Panc1 (cell line): ENCODE measurements at regions not wholly inside any gene's neighbourhood (a gene's known extent, or its start where the extent isn't known, plus 50 kb on each side); places are given as distances from the start of the nearest gene placed in this dataset.

Source experiments
- ATAC-seq: fragments of 200-7000 bp; cut with Tn5 transposase; 2 replicates; pipeline ENCODE4 v1.9.1; 2020; ENCODE audit warnings: mild to moderate bottlenecking, moderate library complexity
- BruUV-seq: library from RNA; stranded (reverse); fragments of 400-500 nt; replicated peaks from 2 replicates; lab custom pipeline; 2021; lab: Mats Ljungman, UMichigan
- CTCF ChIA-PET: fragments of 300-600 bp; sonication (Branson Sonifier 250); formaldehyde crosslinking; loops from one replicate; lab custom pipeline; 2022; ENCODE audit warnings: antibody characterized with exemption; lab: Charles Lee
- POLR2A ChIA-PET: fragments of 300-600 bp; sonication (Branson Sonifier 250); formaldehyde crosslinking; loops from one replicate; lab custom pipeline; 2022; ENCODE audit warnings: antibody characterized with exemption; lab: Charles Lee
- DNase-seq: peaks from one replicate; pipeline ENCODE4 v3.0.0-alpha.2; 2010; ENCODE audit warnings: low read depth, low spot score
- H3K27ac ChIP-seq: 2 replicates; pipeline ENCODE4 v1.5.1; 2011; ENCODE audit warnings: mild to moderate bottlenecking, low read length, inconsistent platforms
- H3K27me3 ChIP-seq: fragments of 200-500 bp; sonication (Bioruptor generic); 2 replicates; pipeline ENCODE4 v1.6.0; 2014; ENCODE audit warnings: low read length, inconsistent platforms; ENCODE audit not compliant: control insufficient read depth, insufficient read depth
- H3K36me3 ChIP-seq: fragments of 200-500 bp; sonication (Bioruptor generic); 2 replicates; pipeline ENCODE4 v1.5.1; 2014; ENCODE audit warnings: inconsistent platforms, mild to moderate bottlenecking, low read length, moderate library complexity; ENCODE audit not compliant: control insufficient read depth, insufficient read depth
- H3K4me1 ChIP-seq: 2 replicates; pipeline ENCODE4 v1.5.1; 2011; ENCODE audit warnings: inconsistent platforms, mild to moderate bottlenecking, low read length, moderate library complexity; ENCODE audit not compliant: control insufficient read depth, insufficient read depth
- H3K4me3 ChIP-seq, 2 experiments: 2 replicates each; pipeline ENCODE4 v1.5.1; 2011 to 2012; ENCODE audit warnings: low read depth in 2 of 2, low read length in 2 of 2, mild to moderate bottlenecking in 2 of 2, inconsistent platforms in 1 of 2, moderate library complexity in 1 of 2
- H3K9me3 ChIP-seq: fragments of 200-500 bp; sonication (Bioruptor generic); 2 replicates; pipeline ENCODE4 v1.5.1; 2014; ENCODE audit warnings: low read depth, mild to moderate bottlenecking, inconsistent platforms, low read length, moderate library complexity; ENCODE audit not compliant: control insufficient read depth, insufficient read depth
- POLR2AphosphoS5 ChIP-seq: IDR thresholded peaks from 2 replicates; pipeline ENCODE4 v1.6.1; 2012; ENCODE audit warnings: mild to moderate bottlenecking, low read depth, low read length, moderate library complexity
- TCF7L2 ChIP-seq: IDR thresholded peaks from 2 replicates; pipeline ENCODE4 v1.6.1; 2011; ENCODE audit warnings: mild to moderate bottlenecking, low read depth, low read length, inconsistent platforms
- in situ Hi-C: cut with HindIII; loops from 2 replicates; pipeline ENCODE4 v1.10.0; 2016; ENCODE audit warnings: low sequenced_read_pairs, low pct_unique_long_range_greater_than_20kb
- intact Hi-C: fragments of 100-400 bp; cut with micrococcal nuclease; formaldehyde crosslinking; loops from one replicate; pipeline ENCODE4 v1.10.0; 2022; ENCODE audit not compliant: unreplicated experiment
- TF ChIP-seq, protein P1 (sequence below): fragments of 450-650 bp; IDR thresholded peaks from 2 replicates; pipeline ENCODE4 v1.5.1; 2017; ENCODE audit warnings: mild to moderate bottlenecking
- TF ChIP-seq, protein P2 (sequence below), 2 experiments: IDR thresholded peaks; 2 replicates each; pipeline ENCODE4 v1.6.1; 2011 to 2012; ENCODE audit warnings: low read depth in 2 of 2, control low read depth in 1 of 2, low read length in 1 of 2, mild to moderate bottlenecking in 1 of 2, moderate library complexity in 1 of 2; ENCODE audit not compliant: insufficient read depth in 1 of 2

DNA sequence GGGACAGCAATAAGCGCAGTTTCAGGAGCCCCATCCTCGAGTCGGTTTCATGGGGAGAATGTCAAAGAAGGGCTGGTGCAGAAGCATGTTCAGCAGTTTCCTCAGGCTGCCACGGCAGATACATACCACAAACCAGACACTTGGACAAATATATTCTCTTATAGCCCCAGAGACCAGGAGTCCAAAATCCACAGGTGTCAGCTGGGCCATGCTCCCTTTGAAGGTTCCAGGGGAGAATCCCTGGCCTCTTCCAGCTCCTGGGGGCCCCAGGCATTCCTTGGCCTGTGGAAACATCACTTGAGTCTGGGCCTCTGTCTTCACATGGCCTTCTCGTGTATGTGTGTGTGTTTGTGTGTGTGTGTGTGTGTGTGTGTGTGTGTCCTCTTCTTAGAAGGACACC, 164.1 kb downstream of the UQCRFS1 start:
- intact Hi-C loops: no loop called here
- CTCF ChIA-PET: no interaction called here

GRCh38 chr19:29045679-29046254, 167.2 kb downstream of the UQCRFS1 start:
- no TSS peak for BruUV-seq
- intact Hi-C loops: no loop called here
- no peak for ATAC-seq

More for the DNA sequence above, 164.1 kb downstream of the UQCRFS1 start:
- H3K9me3 ChIP-seq: no peaks in the 10 kb centered on the region
- H3K36me3 ChIP-seq: no peaks in the 10 kb centered on the region
- no TSS peak for BruUV-seq
- no peak for DNase-seq
- POLR2A ChIA-PET: no interaction called here
- H3K4me3 ChIP-seq: no peak overlapping the region
- TF ChIP-seq, protein P1, sequence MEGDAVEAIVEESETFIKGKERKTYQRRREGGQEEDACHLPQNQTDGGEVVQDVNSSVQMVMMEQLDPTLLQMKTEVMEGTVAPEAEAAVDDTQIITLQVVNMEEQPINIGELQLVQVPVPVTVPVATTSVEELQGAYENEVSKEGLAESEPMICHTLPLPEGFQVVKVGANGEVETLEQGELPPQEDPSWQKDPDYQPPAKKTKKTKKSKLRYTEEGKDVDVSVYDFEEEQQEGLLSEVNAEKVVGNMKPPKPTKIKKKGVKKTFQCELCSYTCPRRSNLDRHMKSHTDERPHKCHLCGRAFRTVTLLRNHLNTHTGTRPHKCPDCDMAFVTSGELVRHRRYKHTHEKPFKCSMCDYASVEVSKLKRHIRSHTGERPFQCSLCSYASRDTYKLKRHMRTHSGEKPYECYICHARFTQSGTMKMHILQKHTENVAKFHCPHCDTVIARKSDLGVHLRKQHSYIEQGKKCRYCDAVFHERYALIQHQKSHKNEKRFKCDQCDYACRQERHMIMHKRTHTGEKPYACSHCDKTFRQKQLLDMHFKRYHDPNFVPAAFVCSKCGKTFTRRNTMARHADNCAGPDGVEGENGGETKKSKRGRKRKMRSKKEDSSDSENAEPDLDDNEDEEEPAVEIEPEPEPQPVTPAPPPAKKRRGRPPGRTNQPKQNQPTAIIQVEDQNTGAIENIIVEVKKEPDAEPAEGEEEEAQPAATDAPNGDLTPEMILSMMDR: no peak
- TF ChIP-seq TCF7L2: no peak
- no peaks in the 10 kb centered on the region for H3K4me1 ChIP-seq
- in situ Hi-C loops: no loop called here
- no peak overlapping the region for H3K27ac ChIP-seq
- ATAC-seq: no peak
- no peaks in the 10 kb centered on the region for H3K27me3 ChIP-seq

More at GRCh38 chr19:29045679-29046254, 167.2 kb downstream of the UQCRFS1 start:
- TF ChIP-seq POLR2AphosphoS5: no peak
- TF ChIP-seq, protein P2, sequence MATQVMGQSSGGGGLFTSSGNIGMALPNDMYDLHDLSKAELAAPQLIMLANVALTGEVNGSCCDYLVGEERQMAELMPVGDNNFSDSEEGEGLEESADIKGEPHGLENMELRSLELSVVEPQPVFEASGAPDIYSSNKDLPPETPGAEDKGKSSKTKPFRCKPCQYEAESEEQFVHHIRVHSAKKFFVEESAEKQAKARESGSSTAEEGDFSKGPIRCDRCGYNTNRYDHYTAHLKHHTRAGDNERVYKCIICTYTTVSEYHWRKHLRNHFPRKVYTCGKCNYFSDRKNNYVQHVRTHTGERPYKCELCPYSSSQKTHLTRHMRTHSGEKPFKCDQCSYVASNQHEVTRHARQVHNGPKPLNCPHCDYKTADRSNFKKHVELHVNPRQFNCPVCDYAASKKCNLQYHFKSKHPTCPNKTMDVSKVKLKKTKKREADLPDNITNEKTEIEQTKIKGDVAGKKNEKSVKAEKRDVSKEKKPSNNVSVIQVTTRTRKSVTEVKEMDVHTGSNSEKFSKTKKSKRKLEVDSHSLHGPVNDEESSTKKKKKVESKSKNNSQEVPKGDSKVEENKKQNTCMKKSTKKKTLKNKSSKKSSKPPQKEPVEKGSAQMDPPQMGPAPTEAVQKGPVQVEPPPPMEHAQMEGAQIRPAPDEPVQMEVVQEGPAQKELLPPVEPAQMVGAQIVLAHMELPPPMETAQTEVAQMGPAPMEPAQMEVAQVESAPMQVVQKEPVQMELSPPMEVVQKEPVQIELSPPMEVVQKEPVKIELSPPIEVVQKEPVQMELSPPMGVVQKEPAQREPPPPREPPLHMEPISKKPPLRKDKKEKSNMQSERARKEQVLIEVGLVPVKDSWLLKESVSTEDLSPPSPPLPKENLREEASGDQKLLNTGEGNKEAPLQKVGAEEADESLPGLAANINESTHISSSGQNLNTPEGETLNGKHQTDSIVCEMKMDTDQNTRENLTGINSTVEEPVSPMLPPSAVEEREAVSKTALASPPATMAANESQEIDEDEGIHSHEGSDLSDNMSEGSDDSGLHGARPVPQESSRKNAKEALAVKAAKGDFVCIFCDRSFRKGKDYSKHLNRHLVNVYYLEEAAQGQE (IDR thresholded peaks at IDR 0.05; ENCODE audit: insufficient read depth in 1 of 2, low read depth in 2 of 2, low read length in 1 of 2): no peak
- TF ChIP-seq, protein P1: no peak
- no peak for TF ChIP-seq TCF7L2
- POLR2A ChIA-PET: no interaction called here
- Histone ChIP-seq H3K27me3 (0 out of 2 replicates have a peak, but pooled peaks cover under 1% of the 10 kb centered on the region), H3K9me3 (no peaks in the 10 kb centered on the region), H3K27ac (no peak overlapping the region), H3K4me3 (no peak overlapping the region), H3K4me1 (no peaks in the 10 kb centered on the region), H3K36me3 (no peaks in the 10 kb centered on the region)
- no peak for DNase-seq
- CTCF ChIA-PET: no interaction called here
- in situ Hi-C loops: no loop called here
